GM19023 (cell line): ENCODE measurements at regions not wholly inside any gene's neighbourhood (a gene's known extent, or its start where the extent isn't known, plus 50 kb on each side); places are given as distances from the start of the nearest gene placed in this dataset.
A peak's percentile ranks its signal among the peaks of the same experiment; 100 is the strongest.
"Not testable (repeated sequence)": the region's sequence is repeated elsewhere in the genome, so short reads cannot be mapped to it uniquely, and the experiment has no call there.

Experiments
- ATAC-seq: cut with Tn5 transposase; IDR thresholded peaks from one replicate; pipeline ENCODE4 v1.9.1; 2021; ENCODE audit warnings: mild to moderate bottlenecking, moderate library complexity; ENCODE audit not compliant: unreplicated experiment

DNA sequence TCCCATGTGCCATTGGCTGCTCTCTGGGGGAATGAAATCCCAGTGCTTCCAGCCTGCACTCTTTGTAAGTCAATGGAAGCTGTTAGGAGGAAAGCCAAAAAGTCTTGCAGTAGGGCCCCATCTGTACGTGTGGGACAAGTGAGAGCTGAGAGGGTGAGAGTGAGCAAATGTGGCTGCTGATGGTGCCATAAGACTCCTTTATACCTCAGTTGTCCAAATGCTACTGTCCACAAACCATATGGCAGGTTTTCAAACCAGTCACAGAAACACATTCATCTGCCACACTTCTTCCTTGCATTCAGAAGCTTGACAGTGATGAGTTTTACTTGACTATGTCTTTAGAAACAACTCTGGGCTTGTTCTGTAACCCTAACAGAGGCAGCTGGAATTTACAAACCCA, 543.8 kb downstream of the CSNK1G3 start:
- ATAC-seq = no peak

DNA sequence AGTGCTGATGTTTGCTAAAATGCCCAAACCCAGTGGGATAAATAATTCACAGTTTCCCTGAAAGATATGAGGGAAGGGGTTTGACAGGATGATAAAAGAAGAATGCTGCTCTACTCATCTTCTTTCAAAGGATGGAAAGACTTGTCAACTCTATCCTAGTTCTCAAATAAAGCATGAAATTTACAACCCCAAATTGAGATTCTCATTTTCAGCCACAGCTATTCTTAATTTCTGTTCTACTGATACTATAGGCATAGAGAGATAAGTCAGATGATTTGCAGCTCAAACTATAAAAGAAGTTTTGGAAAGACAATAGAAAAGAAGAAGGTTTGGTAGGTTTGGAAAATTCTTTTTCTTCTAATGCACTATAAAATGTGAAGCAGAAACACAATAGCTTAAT, 542.6 kb downstream of the CSNK1G3 start:
- no peak for ATAC-seq

DNA sequence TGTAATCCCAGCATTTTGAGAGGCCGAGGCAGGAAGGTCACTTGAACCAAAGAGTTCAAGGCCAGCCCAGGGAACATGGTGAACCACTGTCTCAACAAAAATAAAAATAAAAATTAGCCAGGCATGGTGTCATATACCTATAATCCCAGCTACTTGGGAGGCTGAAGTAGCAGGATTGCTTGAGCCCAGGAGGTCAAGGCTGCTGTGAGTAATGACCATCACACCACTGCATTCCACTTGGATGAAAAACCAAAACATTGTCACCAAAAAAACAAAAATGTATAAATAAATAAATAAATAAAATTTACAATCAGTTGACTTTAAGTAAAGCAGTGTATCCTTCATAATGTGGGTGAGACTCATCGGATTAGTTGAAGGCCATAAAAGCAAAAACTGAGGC, 541.4 kb downstream of the CSNK1G3 start:
- no peak for ATAC-seq

DNA sequence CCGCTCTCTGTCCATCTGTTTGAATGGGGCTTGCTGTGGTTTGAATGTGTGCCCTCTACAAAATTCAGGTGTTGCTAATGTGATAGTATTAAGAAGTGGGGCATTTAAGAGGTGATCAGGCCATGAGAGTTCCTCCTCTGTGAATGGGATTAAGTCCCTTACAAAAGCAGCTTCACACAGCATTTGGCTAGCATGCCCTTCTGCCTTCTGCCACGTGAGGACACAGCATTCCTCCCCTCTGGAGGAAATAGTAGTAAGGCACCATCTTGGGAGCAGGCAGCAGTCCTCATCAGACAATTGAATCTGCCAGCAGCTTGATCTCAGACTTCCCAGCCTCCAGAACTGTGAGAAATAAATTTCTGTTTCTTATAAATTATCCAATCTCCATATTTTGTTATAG, 540.2 kb downstream of the CSNK1G3 start:
- ATAC-seq = no peak

DNA sequence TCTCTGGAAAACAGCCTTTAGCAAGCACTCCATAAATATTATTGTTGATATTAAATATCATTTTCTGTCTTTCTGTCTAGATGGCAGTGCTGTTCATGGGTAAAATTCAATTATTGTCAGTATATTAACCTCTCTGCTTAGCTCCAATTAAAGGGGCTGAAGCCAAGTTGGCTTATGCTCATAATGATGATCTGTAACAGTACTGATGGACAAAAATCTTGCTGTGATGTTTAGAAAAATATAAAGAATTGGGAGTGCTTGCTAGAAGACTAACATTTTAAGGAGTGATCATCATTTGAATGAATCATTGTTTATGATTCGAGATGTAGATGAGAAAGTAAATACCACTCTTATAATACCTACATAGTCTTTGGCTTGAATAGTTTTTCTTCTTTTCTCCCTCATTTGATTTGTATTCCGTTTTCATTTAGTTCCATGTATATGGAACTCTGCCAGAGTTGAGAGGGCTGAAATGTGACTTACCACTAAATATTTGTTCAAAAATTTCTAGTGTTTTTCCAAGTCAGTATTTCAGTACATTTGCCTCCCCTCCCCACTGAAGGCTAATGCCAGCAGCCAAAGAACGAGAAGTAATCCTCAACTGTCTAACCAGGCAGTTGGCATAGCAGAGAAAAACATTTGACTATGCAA, 538.3 kb downstream of the CSNK1G3 start:
- no peak for ATAC-seq

DNA sequence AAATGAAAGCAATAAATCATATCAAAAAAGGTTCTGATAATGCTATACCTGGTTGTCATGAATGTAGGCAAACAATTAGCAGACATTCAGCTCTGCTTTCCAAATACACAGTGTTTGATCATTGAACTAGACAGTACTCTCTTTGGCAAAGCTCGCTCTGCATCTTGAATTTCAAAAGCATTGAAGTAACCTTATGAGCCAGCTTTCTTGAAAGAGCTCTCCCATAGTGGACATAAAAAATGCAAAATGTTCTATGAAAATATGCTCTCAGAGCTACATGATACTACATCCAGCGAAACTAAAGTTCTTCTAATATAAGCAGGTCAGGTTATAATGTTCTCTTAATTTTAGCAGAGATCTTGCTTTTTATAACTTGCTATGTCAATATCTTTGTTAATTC, 533.4 kb downstream of the CSNK1G3 start:
- ATAC-seq = no peak

DNA sequence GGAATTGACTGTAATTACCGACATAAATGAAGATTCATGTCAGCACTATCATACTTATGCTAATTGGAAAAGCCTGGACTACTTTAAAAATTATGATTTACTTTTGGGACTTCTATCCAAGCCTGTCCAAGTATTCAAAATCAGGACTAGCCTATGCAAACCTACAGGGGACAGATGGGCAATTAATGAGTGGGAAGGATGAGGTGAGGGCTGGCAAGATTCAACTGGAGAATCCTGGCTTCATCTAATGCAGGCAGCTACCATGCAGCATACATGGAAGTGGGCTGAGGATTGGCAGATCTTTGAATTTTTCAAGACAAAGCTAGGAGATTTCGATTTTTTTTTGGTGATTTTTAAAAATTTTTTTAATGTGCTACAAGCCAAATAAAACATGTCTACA, 532.6 kb downstream of the CSNK1G3 start:
- no peak for ATAC-seq

DNA sequence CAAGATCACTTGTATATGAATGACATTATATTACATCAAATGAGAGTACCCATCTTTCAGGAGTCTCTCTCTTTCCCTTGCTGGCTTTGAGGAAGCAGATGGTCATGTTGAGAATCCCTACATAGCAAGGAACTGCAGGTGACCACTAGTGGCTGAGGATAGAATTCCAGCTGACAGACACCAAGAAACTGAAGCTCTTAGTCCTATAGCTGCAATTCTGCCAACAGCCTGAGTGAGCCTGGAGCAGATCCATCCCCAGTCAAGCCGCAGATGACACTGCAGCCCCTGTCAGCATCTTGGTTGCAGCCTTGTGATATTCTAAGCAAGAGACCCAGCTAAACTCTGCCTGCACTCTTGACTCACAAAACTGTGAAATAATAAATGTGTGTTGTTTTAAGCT, 531.5 kb downstream of the CSNK1G3 start:
- no peak for ATAC-seq

DNA sequence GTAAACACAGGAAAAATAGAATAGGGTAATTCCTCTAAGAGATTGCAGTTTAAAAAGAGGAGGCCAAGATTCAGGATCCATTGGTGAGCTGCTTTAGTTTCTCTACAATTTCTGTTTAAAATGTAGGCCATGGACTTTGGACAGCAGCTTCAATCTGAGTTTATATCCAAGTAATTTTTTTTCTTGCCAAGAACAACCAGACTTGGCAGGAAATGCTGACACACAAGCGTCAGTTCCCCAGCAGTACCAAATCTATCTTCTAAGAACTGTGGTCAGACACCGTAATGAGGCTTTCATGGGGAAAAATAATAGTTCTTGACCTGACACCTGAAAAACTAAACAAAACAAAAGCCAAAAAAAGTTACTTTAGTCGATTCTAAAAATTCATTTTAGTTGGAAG, 528.8 kb downstream of the CSNK1G3 start:
- no peak for ATAC-seq

DNA sequence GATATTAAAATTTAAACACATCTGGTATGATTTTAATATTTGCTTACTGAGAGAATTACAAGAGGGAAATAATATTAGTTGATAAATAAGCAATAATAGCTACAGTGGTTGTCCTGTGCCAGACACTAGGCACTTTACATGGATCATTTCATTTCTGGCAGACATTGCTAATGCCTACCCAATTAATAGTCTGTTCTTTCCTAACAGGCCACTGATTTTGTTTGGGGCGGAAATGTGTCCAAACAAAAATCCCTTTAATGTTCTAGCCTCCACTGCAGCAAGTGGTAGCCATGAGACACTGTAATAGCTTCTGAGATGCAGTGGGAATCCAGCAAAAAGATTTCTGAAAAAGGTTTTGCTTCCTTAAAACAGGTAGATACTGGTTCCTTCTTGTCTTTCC, 527.4 kb downstream of the CSNK1G3 start:
- no peak for ATAC-seq

DNA sequence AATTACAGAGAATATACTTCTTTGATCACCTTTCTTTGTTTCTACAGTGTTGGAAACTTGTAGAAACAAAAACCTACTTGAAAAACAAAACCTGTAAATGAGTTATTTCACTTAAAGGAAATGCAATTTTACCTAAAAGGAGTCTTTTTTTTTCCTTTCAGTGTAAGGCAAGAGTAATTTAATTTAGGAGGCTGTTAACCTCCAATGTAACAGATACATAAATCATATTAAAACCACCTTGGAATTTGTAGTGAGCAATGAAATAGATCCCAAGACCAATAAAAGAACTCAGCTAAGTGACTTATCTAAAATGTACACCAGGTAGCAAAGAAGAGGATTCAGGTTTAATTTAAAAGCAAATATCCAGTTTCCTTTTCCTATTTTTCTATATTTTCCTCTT, 524.8 kb downstream of the CSNK1G3 start:
- ATAC-seq = no peak

DNA sequence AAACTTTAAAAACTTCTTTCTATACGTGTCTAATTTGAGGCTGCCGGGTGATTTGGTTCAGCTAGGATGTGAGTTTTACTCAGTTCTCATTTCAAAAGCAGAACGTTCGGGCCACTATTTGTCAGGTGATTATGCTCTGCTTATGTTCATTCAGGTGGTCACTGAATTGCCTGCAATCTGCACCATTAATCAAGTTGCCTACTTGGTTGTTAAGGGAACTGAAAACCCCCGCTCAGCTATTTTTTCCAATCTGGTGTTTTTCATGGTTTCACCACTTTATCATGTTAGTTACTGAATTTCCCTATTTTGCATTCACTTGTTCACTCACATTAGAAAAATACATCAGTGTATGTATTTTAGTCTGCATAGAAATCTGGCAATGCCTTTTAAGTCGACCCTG, 523.0 kb downstream of the CSNK1G3 start:
- ATAC-seq = peak; percentile 96

DNA sequence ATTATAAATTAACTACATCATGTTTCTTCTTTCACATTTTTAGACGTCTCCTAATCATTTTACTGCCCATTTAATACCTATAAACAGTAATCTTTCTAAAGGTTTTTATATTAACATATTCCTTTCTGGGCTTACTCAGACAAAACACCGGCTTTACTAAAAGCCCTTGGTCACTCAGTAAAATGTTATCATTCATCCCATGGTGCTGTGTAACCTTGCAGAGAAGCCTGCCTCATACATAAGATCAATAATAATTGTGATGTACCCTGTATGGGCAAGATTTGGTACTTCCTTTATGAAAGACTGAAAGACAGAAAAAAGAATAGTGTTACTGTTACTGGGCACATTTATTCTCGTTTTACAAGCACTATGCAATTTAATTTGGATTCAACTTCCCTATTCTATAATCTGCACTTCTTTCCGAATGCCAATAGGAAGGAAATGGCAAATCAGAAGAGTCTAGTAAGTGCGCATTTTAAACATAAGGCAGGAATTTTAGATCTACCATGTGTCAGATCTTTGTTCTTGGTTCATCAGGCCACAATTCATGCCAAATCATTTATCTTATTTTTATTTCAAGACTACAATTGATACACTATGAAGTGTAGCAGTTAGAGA, 522.2 kb downstream of the CSNK1G3 start:
- no peak for ATAC-seq

DNA sequence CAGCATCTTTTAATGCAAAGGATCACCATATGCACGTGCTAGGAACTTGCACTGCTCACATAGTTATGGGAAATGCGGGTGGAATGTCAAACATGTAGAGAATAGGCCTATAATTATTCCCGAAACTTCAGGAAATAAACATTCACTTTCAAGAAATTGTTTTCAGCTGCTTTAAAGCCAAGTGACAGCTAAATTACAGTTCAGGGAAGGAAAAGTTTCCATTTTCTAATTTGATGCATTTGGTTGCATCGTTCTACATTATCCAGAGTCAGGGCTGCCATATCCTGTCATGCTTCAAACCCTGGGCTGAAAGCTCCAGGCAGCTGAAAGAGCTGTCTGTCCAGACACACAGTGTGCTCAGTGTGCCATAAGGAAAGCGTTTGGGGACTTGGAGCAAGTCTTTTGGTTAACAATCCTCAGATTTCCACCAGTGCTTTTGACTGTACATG, 518.1 kb downstream of the CSNK1G3 start:
- no peak for ATAC-seq

DNA sequence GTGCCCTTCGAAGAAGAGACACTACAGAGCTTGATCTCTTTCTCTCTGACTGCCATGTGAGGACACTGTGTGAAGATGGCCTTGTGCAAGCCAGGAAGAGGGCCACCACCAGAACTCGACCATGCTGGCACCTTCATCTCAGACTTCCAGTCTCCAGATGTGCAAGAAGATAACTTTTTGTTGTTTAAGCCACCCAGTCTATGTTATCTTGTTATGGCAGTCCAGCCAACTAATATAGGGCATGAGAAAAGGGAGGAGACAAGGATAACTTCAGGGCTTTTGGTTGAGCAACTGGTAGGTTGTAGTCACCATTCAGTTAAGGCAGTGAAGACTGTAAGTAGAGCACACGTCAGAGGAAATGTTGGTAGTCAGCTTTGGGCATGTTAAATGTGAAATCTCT, 515.5 kb downstream of the CSNK1G3 start:
- no peak for ATAC-seq

DNA sequence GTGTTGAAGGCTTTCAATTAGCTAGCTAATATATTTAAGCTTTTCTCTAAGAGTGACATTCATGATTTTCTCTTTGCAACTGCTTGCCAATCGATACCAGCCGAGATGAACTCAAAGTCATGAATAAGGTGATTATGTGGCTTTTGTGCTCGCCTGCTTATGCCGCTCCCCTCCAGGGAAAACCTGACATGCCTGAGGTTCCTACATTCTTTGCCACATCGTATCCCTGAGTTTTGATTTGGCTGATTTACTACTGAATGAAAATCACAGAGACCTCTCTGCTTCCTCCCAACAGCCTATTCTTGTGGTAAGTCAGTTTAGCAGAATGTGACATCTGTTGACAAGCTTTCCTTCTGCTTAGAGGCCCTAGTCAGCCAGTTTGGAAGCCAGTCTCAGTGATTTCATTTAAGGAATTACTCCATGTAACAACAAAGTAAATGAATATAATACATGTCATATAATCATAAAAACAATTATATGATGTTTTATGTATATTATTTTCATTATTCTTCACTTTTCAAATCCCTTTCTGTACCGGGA, 513.4 kb downstream of the CSNK1G3 start:
- no peak for ATAC-seq

DNA sequence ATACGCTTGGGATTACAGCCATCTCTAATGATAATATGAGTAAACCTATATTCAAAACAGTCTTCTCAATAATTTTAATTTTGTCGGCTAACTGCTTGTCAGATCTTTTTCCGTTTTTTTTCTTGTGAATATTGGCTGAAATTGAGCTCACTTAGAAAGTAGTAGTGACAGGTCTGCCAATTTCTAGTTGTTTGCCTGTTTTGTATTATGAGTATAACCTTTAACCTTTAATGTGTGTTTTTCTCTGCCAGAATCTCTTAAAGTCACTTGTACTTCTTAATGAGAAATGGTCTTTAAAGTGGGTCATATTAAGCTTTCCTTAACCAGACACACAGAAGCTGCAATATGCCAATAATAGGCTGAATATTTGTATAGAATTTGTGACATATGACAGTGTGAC, 511.0 kb downstream of the CSNK1G3 start:
- no peak for ATAC-seq

DNA sequence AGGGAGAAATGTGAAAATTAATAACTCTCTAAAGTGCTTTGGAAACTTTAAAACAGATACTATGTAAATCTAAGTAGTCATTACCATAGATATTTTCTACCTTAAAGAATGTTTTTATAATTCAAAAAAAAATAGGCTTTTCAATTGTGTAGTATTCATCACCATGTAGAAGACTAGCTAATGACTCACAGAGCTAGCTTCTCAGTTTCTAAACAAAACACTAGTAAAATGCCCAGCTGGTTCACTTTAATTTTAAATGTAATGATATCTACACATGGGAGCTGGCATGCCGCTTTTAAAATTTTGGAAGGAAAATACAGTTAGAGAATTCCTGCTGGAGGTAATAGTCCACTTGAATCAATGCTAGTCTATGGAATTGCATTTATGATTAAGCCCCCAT, 509.8 kb downstream of the CSNK1G3 start:
- no peak for ATAC-seq

DNA sequence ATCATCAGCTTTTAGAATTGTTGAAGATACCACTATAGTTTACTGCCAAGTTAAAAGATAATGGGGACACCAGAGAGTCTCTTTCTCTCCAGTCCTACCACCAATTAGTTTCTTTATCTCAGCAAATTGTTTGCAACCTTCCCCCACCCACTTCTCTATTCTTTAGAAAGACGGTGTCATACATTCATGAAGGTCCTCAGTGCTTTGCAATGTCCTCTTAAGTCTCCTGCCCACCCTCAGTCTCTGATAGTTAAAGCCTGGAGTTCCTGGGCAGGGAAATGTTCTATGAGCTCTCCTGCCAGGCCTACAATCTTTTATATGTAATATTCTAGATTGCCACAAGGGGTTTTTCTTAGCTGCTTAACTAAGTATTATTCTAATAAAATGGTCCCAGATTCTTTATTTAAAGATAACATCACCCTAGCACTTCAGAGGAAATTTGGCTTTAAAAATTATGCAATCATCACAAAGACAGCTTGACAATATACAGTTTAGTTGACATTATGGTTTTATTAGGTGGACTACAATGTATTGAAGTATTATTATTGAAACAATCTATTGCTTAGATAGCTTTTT, 509.2 kb downstream of the CSNK1G3 start:
- no peak for ATAC-seq

DNA sequence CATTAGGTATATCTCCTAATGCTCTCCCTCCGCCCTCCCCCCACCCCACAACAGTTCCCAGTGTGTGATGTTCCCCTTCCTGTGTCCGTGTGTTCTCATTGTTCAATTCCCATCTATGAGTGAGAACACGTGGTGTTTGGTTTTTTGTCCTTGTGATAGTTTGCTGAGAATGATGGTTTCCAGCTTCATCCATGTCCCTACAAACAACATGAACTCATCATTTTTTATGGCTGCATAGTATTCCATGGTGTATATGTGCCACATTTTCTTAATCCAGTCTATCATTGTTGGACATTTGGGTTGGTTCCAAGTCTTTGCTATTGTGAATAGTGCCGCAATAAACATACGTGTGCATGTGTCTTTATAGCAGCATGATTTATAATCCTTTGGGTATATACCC, 505.3 kb downstream of the CSNK1G3 start:
- not testable (repeated sequence) for ATAC-seq

DNA sequence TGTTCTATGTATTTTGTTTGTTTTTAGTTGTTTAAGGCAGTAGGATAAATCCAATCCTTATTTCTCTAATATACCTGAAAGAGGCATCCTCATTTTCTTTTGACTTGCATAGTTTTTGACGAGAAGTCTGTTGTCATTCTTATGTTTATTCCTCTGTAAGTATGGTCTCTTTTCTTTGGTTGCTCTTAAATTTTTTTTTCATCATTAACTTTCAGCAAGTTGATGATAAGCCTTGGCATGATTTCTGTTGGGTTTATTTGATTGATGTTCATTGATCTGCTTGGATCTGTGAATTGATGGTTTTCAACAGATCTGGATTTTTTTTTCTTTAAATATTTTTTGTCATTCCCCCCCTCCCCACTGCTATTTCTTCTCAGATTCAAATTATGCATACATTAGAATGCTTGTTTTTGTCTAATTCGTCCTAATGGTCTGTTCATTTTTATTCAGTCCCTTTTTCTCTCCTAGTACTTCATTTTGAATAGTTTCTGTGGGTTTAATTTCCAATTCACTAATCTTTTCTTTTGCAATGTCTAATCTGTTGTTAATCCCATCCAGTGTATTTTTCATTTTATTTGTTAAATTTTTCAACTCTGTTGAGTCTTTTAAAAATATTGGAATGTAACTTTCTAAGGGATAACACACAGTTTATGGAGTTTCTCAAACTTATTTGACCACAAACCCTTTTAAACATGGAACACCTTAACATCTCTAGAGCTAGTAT, 495.9 kb downstream of the CSNK1G3 start:
- no peak for ATAC-seq
